Memory B cell (primary cell): ENCODE measurements at regions not wholly inside any gene's neighbourhood (a gene's known extent, or its start where the extent isn't known, plus 50 kb on each side); places are given as distances from the start of the nearest gene placed in this dataset.
"Not testable (repeated sequence)": the region's sequence is repeated elsewhere in the genome, so short reads cannot be mapped to it uniquely, and the experiment has no call there.

Experiments
- ATAC-seq: fragments of 150-1000 bp; cut with Tn5 transposase; 2 replicates; pipeline ENCODE4 v1.10.0; 2021; ENCODE audit warnings: low read depth, mild to moderate bottlenecking, moderate library complexity
- DNase-seq, 2 donors: peaks; one replicate each; pipeline ENCODE4 v3.0.0; 2022; ENCODE audit warnings: low spot score in 2 of 2
- H3K27ac Mint-ChIP-seq: one replicate; pipeline ENCODE4 v1.8.0; 2022; ENCODE audit warnings: mild to moderate bottlenecking, moderate library complexity, mixed read lengths
- H3K27me3 Mint-ChIP-seq: one replicate; pipeline ENCODE4 v1.8.0; 2022; ENCODE audit warnings: mixed read lengths
- H3K36me3 Mint-ChIP-seq: one replicate; pipeline ENCODE4 v1.8.0; 2022; ENCODE audit warnings: mild to moderate bottlenecking, mixed read lengths
- H3K4me1 Mint-ChIP-seq: one replicate; pipeline ENCODE4 v1.8.0; 2022; ENCODE audit warnings: mixed read lengths
- H3K4me3 Mint-ChIP-seq: one replicate; pipeline ENCODE4 v1.8.0; 2022; ENCODE audit warnings: mild to moderate bottlenecking, moderate library complexity, mixed read lengths
- H3K9me3 Mint-ChIP-seq: one replicate; pipeline ENCODE4 v1.8.0; 2022; ENCODE audit warnings: mixed read lengths

- ATAC-seq, H3K4me1 Mint-ChIP-seq, DNase-seq, H3K27me3 Mint-ChIP-seq, H3K9me3 Mint-ChIP-seq, H3K4me3 Mint-ChIP-seq, H3K27ac Mint-ChIP-seq: not testable (repeated sequence)
- peaks cover 26% of the 10 kb centered on the region for H3K36me3 Mint-ChIP-seq
Measured at GRCh38 chr16:70014915-70015314, 63.8 kb downstream of the CLEC18A start.

- not testable (repeated sequence) for DNase-seq, ATAC-seq, H3K4me3 Mint-ChIP-seq, H3K27me3 Mint-ChIP-seq, H3K4me1 Mint-ChIP-seq, H3K9me3 Mint-ChIP-seq, H3K27ac Mint-ChIP-seq
- peaks cover 32% of the 10 kb centered on the region for H3K36me3 Mint-ChIP-seq
Measured at GRCh38 chr16:70016751-70017150, 65.6 kb downstream of the CLEC18A start.

GRCh38 chr16:70018254-70018653 is 67.1 kb downstream of the CLEC18A start:
- Mint-ChIP-seq H3K4me3 (no peak overlapping the region), H3K4me1 (peaks cover 3% of the 10 kb centered on the region), H3K27me3 (no peaks in the 10 kb centered on the region), H3K36me3 (peaks cover 24% of the 10 kb centered on the region), H3K9me3 (no peaks in the 10 kb centered on the region), H3K27ac (peak overlapping the region; percentile 48)
- ATAC-seq (peak; percentile 99), DNase-seq (peak in 1 of 2 donors; percentile 15)

DNA sequence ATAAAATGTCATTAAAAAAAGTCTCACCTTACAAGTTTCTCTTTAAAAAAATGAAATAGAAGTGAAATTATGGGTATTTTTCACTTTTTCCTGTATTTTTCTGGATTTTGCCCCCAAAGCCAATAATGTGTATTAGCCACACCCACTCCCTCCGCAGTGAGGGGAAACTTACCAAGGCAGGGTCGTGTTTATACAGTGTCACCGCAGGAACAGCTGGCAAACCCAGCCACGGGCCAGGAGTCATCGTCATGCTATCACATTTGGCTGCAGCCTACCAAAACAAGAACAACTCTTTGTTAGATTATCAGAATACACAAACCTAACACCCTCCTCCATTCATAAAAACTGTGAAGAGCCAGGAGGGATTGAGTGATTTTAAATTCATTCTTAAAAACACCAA is 72.1 kb downstream of the CLEC18A start:
- not testable (repeated sequence) for H3K27me3 Mint-ChIP-seq, H3K4me3 Mint-ChIP-seq, ATAC-seq, DNase-seq, H3K4me1 Mint-ChIP-seq, H3K9me3 Mint-ChIP-seq, H3K27ac Mint-ChIP-seq
- peaks cover 11% of the 10 kb centered on the region for H3K36me3 Mint-ChIP-seq

DNA sequence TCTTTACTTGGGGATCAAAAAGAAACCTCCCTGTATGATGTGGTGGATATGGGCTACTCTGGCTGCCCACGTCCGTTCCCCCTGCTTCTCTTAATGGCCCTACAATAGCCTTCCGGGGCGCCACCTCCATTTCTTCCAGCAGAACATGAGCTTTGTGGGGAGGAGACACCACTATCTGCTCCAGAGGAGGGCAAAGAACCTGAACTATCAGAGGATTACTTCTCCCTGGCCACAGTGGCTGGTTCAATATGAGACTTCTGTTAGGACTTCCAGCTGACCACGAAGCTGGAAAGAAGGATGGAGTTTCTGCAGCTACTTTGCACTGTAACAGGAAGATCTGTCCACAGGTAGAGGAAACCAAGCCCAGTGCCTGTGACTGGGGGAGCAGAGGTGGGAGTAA is 72.8 kb downstream of the CLEC18A start:
- Mint-ChIP-seq H3K36me3 (peaks cover 11% of the 10 kb centered on the region), H3K27ac (peak overlapping the region; percentile 67)
- not testable (repeated sequence) for DNase-seq, H3K4me3 Mint-ChIP-seq, H3K9me3 Mint-ChIP-seq, H3K27me3 Mint-ChIP-seq, H3K4me1 Mint-ChIP-seq, ATAC-seq

GRCh38 chr16:70026165-70026854 is 75.2 kb downstream of the CLEC18A start:
- H3K4me3 Mint-ChIP-seq, DNase-seq, H3K27me3 Mint-ChIP-seq, H3K4me1 Mint-ChIP-seq, H3K9me3 Mint-ChIP-seq: not testable (repeated sequence)
- H3K27ac Mint-ChIP-seq = peak overlapping the region; percentile 72
- H3K36me3 Mint-ChIP-seq = peaks cover 12% of the 10 kb centered on the region
- ATAC-seq = peak; percentile 91

DNA sequence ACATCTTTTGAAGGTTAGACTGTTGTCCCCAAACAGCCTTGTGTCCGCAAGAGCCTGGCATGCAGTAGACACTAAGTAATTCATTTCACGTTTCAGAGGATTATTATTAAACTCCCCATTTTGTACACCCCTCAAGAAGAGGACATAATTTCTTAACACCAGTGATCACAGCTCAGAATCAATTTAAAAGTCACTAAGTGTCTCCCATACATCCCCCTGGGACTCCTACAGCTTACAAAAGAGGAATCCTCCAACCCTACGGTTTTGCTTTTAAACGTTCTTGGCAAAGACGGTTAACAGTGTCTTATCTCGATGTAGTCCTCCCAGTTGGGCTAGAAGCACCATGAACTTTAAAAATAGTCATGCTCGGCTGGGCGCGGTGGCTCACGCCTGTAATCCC is 81.2 kb upstream of the PDPR start:
- H3K27me3 Mint-ChIP-seq, H3K4me3 Mint-ChIP-seq, H3K27ac Mint-ChIP-seq, H3K4me1 Mint-ChIP-seq, H3K9me3 Mint-ChIP-seq, DNase-seq: not testable (repeated sequence)
- peaks cover 16% of the 10 kb centered on the region for H3K36me3 Mint-ChIP-seq
- peak; percentile 82 for ATAC-seq

DNA sequence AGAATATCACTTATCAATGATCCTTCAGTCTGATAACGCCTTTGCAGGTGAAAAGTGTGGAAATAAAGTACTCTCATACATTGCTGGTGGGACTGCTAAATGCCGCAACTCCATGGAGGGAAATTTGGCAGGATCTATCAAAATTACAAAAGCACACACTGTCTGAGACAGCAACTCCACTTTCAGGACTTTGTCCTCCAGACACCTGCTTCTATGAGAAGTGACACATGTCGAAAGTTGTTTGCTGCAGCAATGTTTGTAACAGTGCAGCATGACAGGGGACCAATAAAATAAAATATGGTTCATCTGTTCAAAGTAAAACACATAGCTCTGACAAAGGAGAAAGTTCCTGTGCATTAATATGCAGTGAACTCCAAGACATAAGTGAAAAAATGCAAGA is 76.2 kb upstream of the PDPR start:
- not testable (repeated sequence) for H3K27ac Mint-ChIP-seq, H3K4me1 Mint-ChIP-seq, ATAC-seq, H3K27me3 Mint-ChIP-seq, H3K9me3 Mint-ChIP-seq, H3K4me3 Mint-ChIP-seq, DNase-seq
- peaks cover 16% of the 10 kb centered on the region for H3K36me3 Mint-ChIP-seq

DNA sequence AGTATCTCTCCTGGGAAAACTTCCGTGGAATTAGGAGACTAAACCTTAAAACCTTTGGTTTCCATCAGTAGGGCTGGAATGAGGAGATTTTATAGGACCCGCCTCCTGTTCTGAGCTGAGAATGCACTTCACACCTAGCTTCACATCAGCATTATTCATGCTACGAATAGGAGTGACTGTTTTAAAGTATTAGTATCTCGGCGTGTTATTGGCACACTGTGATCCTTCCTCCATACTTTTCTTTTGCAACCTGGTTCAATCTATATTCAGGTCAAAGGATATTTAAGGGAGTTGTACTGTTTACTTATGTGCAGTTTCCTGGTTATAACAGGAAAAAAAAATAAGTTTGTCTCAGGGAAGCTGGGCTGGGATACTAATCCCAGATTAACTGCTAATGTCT is 73.6 kb upstream of the PDPR start:
- H3K4me3 Mint-ChIP-seq, H3K9me3 Mint-ChIP-seq, H3K27ac Mint-ChIP-seq, ATAC-seq, DNase-seq, H3K27me3 Mint-ChIP-seq, H3K4me1 Mint-ChIP-seq: not testable (repeated sequence)
- H3K36me3 Mint-ChIP-seq = peaks cover 11% of the 10 kb centered on the region

GRCh38 chr16:70043538-70044067 is 70.5 kb upstream of the PDPR start:
- H3K36me3 Mint-ChIP-seq = not testable (repeated sequence)

GRCh38 chr16:70046560-70046959 is 67.6 kb upstream of the PDPR start:
- not testable (repeated sequence) for DNase-seq, ATAC-seq, H3K4me3 Mint-ChIP-seq, H3K9me3 Mint-ChIP-seq, H3K36me3 Mint-ChIP-seq, H3K4me1 Mint-ChIP-seq, H3K27ac Mint-ChIP-seq, H3K27me3 Mint-ChIP-seq

More at GRCh38 chr16:70043538-70044067, 70.5 kb upstream of the PDPR start:
- ATAC-seq, H3K4me1 Mint-ChIP-seq, H3K4me3 Mint-ChIP-seq, H3K27me3 Mint-ChIP-seq, H3K9me3 Mint-ChIP-seq, DNase-seq, H3K27ac Mint-ChIP-seq: not testable (repeated sequence)

DNA sequence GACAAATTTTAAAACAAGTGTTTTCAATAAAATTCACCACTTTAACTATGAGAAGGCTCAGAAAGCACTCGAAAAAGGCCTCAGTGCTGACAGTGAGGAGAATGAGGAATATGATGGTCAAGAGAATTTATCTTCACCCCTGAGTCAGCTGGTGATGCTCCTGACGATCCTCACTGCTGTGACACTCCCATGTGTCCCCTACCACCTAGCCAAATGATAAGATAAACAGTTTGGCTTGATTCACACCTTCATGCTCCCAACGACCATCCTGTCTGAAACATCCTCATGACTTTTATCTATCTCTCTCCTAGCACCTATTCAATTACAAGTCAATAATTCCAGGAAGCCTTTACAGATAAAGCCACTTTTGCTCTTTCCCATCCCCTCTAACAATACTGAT is 66.0 kb upstream of the PDPR start:
- not testable (repeated sequence) for H3K9me3 Mint-ChIP-seq, H3K4me1 Mint-ChIP-seq, H3K27me3 Mint-ChIP-seq, ATAC-seq, H3K4me3 Mint-ChIP-seq, H3K36me3 Mint-ChIP-seq, DNase-seq, H3K27ac Mint-ChIP-seq

GRCh38 chr16:70058056-70058455 is 56.1 kb upstream of the PDPR start:
- DNase-seq, H3K36me3 Mint-ChIP-seq, H3K4me1 Mint-ChIP-seq, H3K27ac Mint-ChIP-seq, H3K4me3 Mint-ChIP-seq, ATAC-seq, H3K27me3 Mint-ChIP-seq, H3K9me3 Mint-ChIP-seq: not testable (repeated sequence)

GRCh38 chr16:70059429-70059828 is 54.7 kb upstream of the PDPR start:
- ATAC-seq, H3K4me1 Mint-ChIP-seq, H3K27ac Mint-ChIP-seq, DNase-seq, H3K36me3 Mint-ChIP-seq, H3K9me3 Mint-ChIP-seq, H3K4me3 Mint-ChIP-seq, H3K27me3 Mint-ChIP-seq: not testable (repeated sequence)

DNA sequence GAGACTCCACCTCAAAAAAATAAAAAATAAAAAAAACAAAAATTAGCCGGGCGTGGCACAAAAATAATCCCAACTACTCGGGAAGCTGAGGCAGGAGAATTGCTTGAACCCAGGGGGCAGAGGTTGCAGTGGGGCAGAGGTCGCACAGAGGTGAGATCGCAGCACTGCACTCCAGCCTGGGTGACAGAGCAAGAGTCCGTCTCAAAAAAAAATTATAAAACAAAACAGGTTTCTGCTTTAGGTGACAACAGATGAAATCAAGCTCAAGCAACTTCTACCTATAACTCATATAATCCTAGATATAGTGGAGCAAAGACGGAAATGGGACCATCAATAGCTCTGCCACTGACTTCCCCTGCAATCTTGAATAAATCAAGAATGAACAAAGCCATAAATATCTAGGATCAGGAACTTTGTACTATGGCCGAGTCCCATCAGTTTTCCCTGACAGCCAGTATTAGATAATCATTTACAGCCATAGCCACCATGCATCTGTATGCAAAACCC is 53.6 kb upstream of the PDPR start:
- H3K36me3 Mint-ChIP-seq, H3K4me3 Mint-ChIP-seq, H3K4me1 Mint-ChIP-seq, DNase-seq, H3K9me3 Mint-ChIP-seq, ATAC-seq, H3K27ac Mint-ChIP-seq, H3K27me3 Mint-ChIP-seq: not testable (repeated sequence)
